NK-92 treated with Interleukin-12 subunit alpha and Interleukin-12 subunit beta, amount 100 ng/mL, for 24 hours (cell line): ENCODE measurements at regions not wholly inside any gene's neighbourhood (a gene's known extent, or its start where the extent isn't known, plus 50 kb on each side); places are given as distances from the start of the nearest gene placed in this dataset.

Experiments
- DNase-seq: peaks from one replicate; lab custom pipeline; 2025; lab: John Stamatoyannopoulos, UW

DNA sequence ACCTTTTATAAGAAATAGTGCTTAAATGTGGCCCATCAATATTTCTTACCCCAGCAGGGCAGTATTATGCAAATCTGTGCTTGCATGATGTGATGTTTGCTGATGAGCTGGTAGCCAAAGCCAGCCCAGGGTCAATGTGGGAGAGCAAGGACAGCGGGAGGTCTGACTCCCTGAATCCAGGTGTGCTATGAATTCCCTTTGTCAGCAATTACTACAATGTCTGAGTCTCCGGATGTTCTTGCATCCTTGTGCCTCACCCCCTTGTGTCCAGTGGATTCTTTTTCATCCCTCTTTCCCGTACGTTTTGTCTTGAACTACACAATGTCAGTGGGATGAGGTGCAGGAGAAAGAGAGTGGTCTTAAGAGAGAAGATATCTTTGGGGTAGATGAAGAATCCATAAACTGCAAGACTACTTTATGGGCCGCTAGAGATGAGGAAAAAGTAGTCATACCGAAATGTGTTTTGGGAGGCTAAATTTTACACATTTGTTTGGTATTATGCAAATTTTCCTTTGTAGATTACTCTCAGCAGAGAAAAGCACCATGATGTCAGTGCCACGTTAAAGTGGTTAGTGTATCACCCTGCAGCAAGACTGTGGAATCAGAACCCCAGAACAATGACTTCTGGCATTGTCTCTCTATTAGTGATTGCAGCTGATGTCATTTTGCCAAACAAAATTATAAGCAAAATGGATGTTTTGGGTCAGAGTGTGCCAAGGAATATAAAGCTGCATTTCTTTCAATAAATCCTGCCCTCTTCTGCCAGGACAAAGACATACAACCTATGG lies 53.5 kb upstream of the TSHZ3 start:
- DNase-seq = no peak

DNA sequence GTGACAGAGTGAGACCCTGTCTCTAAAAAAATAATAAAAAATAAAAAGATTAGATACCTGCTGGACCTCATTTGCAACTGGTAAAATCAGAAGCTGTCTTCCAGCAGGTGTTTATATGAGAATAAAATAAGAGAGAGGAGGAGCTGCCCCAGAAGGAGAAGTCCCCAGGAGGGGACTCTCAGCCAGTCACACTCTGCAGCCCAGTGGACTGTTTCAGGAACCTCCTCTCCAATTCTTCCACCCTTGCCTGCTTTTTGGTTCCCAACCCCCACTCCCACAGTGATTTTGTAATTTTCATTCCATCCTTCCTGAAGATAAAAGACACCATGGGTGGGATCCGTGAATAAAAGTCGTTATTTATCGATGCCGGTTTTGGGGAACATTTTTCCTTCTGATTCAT lies 56.9 kb upstream of the TSHZ3 start:
- no peak for DNase-seq

DNA sequence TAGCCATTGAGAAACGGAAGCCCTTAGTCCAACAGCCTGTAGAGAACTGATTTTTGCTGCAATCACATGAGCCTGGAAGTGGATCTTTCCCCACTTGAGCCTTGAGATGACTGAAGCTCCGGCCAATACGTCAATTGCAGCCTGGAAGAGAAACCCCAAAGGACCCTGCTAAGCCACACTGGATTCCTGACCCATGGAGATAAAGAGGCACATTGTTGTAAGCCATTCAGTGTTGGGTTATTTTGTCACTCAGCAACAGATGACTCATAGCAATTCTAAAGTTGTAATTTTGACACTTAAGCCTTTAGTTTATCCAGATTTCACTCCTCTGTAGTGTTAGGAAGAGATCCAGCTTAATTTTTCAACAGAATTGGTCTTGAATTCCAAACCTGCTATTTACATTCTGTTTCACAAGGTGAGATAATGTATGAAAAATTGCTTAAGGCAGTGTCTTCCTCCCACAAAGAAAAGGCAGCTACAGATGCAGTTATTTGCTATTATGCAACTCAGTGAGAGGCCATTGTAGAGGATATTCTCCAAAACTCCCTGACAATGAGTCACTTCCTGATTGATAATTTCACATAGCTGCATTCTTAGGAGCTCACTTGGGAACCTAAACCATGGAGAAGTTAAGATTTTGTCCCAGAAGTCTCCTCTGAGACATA lies 59.4 kb upstream of the TSHZ3 start:
- DNase-seq = no peak

DNA sequence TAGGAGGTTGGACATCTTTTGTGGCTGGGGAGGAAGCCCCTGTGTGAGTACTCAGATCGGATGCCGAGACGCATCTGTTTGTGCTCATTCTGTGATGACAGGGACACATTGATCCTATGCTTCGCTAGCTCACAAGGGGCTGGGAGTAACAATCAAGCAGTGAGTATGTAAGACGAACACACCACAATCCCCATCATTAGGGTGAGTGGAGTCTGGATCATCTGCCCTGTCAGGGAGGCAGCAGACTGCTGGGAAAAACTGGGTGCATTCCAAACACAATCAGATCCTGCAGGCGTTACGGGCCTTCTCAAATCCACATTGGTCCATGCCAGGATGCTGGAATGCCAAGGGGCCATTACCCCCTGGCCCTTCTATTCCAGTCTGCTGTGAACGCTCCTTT lies 64.1 kb upstream of the TSHZ3 start:
- no peak for DNase-seq

DNA sequence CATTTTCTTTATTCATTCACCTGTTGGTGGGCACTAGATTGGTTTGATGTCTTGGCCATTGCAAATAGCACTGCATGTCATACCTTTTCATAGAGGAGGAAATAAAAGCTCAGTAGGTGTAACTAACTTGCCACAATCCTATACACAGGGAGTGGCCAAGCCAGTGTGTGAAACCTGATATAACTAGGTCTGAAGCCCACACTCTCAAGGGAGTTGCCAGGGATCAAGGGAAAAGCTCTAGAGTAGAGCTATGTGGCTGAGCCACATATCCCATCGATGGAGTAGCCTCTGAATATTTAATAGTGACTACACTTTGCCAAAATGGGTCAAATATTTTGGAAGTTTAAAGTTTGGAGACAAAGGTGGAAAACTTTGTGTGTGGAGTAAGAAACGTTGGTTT lies 66.1 kb upstream of the TSHZ3 start:
- no peak for DNase-seq

DNA sequence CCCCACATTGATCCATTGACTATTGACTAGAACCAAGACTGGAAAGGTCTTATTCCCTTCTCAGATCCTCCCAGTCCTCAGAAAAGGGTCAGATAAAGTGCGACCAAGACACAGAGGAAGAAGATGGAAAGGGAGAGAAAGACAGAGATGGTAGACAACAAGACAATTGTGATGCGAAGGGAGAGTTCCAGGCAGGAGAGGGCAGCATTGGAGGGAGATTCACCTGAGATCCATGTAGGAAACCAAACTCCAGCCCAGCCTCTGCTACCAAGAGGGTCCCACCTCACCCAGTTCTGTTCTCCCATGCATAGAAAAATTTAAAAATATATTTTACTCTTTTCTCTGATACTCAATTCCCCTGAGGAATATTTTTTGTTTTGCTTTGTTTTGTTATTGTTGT lies 67.3 kb upstream of the TSHZ3 start:
- DNase-seq = no peak

DNA sequence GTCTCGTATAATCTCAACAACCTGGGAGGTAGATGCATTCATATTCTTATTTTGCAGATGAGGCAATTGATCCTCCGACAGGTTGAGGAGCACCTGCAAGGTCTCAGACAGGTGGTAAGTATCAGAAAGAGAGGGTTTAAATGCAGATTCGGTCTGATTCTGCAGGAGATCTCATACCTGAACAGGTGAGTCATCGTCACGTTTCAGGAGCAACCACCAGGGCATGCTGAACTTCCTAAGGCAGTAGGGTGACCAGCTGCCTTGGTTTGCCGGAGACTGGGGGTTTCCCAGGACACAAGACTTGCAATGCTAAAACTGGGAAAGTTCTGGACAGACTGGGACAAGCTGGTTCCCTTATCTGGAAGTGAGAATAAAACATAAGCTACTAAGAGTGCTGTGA lies 68.8 kb upstream of the TSHZ3 start:
- no peak for DNase-seq

DNA sequence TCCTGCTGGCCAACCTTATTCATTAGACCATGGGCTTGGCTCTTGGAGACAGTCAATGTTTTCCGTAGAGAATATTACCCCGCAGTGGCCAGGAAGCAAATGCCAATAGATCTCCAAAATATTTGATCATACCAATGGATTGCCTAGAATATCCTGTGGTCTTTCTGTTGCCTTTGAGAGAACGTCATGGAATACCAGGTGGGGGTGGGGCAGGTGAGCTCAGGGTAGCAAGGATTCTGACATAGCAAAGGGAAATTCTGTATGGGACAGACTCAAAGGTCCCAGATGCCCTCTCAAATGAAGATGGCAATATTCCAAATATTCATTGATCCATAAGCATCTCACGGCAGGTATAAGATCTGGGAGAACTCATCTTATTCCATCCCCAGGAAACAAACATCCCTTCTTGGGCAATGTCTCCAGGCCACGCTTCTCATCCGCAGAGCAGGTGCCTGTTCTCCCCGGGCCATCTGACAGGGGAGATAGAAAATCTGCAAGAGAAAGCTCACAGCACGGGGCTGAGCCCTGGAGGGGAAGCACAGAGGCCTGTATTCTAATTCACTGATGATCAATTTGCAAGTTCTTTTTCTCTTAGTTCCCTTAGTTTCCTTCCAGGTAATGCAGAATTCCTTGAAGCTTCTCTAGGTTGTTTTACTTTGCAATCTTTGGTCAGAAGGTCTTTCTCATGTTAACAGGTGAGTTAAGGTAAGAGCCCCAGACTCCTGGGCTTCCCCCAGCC lies 69.6 kb upstream of the TSHZ3 start:
- DNase-seq = no peak

DNA sequence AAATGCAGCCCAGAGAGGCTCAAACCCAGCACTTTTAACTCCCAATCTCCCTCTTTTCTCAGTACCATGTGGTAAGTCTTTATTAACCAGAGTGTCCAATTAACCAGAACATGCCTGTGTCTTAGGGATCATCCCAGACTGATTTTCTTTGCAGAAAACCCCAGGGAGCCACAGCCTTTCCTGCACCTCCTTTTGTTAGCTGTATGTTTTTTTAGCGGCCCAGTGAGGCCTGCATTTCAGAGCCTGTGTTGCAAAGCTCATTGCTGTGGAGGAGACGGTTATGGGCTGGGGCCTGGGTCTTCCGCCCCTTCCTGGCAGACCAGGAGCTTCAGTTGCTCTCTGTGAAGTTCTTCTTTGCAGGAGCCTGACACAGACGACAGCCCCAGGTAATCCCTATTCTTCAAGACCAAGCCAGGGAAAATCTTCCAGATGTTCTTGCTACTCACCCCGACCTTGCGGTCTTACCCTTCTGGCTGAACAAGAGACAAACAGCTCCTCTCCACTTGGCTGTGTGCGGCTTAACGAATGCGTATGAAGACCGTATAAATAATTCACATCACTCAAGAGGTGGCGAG lies 70.7 kb upstream of the TSHZ3 start:
- DNase-seq = no peak

DNA sequence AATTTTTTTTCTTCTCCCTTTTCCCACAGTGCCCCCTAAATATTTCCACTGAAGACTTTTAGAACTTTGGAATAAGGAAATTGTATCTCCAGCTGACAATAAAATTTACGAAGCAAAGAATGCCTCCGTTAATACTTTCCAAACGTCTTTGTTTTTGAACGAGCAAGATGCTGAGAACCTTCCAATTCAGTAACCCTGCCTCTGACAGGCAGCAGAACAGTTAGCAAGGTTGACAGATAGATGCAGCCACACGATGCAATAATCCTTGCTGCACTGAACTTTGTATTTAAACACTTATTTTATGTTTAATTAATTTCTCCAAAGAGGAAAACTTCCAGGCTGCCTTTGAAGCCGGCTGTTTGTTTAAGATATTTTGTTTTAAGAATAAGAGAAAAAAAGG lies 71.8 kb upstream of the TSHZ3 start:
- no peak for DNase-seq

DNA sequence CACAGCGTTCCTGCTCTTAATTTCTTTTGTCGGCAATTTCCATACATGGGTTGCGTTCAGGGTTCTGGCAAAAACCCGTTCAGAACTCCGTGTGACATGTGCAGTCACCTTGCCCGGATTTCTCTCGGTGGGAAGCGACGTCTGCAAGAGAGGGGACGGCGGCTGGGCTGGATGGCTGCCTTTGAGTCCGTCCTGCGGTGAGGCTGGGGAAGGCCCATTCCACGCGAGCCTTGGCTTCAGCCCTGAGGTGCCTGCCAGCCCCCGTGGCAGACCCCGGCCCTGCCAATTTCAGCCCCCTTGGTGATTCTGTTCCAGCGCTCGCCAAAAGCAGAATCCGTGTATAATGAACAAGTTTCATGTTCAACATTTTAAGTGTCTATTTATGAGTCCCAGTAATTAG lies 72.6 kb upstream of the TSHZ3 start:
- DNase-seq = no peak

DNA sequence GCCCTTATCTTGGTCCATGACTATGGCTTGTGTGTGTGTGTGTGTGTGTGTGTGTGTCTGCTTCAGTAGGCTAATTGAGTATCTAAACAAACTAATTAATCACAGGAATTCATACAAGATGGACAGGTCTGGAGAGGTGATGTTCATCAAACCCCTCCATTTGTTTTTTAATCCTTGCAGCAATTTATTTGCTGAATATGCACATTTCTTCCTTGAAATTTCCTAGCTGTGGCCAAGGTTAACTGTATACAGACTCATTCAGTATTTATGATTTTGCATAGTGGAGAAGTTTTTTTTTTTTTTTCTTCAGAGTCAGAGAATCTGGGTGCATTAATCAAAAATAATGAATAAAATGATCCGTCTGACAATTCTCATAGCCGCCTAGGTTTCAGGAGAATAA lies 74.7 kb upstream of the TSHZ3 start:
- no peak for DNase-seq

DNA sequence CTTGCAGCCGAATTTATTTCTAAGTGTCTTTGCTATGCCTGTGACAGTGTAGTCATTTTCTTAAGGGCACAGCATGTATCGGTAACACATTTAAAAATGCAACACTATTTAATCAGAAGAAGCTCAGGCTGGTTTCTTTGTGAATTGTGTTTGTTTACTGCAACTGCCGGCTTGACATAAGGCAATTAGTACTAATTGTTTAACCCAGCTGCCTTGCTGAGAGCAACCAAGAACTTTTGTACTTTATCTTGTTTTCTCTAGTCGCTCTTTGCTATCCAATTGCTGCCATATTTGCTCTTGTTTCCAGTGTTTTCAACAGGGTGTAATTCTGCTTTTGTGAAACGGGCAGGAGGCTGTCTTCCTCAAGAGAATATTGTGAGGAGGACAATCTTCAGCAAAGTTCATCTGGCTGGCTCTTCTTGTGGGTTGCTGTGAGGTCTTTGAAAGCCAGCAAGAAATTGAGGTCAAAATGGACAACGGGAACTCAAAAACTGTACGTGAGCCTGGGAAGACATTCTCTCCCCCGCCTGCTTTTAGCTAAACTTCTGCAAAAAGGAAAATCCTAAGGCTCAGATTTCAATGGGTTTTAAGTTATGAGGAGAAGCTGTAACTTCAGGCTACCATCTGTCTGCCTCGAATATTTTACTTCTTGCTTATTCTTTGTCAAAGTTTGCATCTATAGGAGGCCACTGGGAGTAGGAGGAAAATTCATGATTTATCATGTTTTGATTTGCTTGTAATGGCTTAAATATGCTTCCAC lies 75.8 kb upstream of the TSHZ3 start:
- DNase-seq = no peak

DNA sequence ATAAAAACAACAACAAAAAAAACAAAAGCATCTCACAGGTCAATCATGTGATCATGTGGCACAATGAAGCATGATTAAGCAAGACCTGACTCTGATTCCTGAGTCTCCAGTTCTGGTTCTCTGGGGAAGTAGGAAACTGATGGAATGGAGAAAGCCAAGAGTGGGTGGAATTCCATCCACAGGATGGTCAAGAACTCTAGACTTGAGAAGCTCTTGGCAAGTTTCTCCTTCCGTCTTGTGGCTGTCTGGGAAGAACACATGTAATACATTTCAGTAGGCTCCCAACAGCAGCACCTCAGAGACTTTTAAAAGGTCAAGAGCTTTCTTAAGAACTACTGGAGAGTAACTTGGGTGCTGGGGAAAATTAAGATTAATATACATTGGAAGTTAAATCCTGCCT lies 78.6 kb upstream of the TSHZ3 start:
- DNase-seq = no peak

DNA sequence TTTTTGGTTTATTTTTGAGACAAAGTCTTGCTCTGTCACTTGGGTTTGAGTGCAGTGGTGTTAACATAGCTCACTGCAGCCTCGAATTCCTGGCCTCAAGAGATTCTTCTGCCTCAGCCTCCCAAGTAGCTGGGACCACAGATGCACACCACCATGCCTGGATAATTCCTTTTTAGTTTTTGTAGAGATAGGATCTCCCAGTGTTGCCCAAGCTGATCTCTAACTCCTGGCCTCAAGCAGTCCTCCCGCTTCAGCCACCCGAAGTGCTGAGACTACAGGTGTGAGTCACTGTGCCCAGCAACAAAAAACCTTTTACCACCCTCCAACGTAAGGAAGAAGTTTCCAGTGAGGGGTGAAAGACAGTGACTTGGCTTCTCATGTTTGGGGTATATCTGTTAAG lies 81.1 kb upstream of the TSHZ3 start:
- DNase-seq = no peak

DNA sequence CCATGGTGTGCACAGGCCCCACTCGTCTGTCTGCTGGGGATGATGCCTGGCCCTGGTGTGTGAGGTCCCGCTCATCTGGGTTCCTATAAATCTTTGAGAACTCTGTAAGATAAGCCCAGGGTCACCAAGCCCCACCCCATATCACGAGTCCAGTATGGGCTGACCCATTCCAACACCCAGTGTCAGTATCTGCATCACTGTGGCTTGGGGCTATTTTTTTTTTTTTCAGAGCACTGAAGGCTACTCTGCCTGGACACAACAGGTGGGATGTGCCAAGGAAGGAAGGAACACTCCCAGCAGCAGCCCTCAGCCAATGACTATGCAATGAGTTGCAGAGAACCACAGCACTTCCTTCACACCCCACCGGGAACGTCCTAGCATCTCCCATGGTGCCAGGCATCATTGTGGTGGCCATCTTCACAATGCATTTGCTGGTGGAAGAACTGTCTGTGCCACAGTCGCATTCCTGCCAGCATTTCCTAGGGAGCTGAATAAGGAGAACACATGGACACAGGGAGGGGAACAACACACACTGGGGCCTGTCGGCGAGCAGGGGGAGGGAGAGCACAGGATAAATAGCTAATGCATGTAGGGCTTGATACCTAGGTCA lies 83.1 kb upstream of the TSHZ3 start:
- DNase-seq = no peak

DNA sequence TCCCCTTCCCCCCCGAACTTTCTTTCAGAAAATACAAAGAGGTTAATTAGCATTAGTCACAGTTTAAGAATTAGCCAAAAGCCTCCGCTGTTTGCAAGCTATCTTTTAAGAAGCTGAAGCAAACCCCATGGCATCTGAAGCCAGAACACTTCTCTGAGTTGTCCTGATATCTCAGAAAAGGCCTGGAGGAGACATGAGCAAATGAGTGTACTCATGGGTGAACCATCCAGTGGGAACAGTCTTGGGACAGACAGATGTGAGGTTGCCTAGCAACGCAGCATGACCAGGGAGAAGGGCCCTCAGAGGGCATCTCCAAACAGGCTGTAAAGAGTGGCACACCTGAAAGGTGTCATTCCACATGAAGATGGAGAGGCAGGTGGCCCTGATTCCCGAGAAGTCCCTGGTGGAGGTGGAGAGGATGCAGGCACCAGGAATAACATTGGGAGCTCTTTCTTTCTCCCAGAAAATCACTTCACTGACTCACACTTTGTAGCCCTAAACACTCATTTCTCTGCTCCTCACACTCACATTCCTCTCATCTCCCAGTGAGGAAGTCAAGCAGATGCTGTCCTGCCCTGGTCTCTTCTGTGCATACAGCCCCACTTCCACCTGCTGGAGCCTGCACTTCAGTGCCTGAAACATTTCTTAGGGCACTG lies 87.0 kb upstream of the TSHZ3 start:
- DNase-seq = no peak

DNA sequence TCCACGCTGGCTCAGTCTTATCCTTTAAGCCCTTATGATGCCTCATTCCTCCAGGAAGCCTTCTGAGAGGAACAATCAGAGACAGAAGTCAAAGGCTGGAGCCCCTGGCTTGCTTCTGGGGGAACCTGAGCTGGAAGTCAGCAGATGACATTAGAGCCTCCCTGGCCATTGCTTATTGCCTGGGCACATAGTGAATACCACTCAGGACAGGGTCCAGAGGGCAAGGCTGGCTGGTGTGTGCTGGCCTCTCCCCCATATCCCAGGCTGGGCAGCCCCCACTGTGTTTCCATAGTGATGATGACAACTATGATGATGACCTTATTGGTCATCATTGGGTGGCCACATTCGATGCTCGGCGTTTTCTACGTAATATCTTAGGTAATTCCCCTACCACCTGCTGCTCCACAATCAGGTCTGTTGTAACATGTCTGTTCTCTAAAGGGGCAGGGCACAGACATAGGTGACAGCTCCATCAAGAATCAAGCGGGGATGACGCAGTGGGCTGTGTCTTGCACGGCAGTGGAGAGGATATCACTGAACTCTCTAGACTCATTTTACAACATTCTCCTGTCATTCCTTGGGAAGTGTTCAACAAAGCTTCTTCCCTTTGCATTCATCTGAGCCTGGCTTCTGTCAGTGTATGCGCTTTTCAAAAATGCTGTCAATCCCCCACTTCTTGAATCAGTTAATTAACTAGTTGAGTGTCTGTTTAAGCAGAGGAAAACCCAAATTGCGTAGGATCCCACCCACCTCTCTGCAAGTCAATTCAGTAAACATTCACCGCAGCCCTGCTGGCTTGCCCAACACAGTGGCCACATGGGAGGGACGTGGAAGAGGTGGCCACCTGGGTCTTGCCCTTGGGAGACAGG lies 89.4 kb upstream of the TSHZ3 start:
- no peak for DNase-seq

DNA sequence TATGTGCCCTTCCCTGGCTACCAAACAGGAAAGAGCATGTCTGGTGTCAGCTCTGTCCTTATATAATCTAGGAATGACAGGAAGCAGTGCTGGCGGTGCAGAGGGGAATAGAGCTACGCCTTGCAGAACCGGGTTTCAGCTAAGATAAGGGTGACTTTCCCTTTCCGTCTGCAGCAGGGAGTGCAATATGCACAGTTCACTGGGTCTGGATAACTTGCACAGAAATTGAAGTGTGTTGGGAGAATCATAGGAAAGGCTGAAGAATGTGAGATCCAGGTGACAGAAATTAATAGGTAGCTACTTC lies 90.0 kb upstream of the TSHZ3 start:
- no peak for DNase-seq

DNA sequence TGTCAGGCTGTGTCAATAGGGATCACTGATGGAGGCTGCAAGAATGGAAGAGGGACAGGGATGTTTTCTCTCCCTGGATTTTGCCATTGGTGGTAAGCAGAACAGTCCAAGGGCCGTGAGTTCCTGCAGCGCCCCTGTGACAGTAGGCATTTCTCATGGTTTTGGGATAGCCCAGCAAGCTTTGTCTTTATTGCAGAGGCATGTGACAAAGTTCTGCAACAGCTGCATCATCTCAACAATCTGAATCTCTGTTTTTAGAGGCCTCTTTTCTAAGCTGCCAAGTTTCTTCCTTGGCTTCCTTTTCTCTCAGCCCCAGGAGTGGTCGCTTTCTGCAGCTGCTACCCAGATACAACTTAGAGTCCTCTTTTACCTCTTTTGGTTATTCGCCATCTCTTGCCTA lies 95.7 kb upstream of the TSHZ3 start:
- DNase-seq = no peak
